AG09309 (cell line): ENCODE measurements at regions not wholly inside any gene's neighbourhood (a gene's known extent, or its start where the extent isn't known, plus 50 kb on each side); places are given as distances from the start of the nearest gene placed in this dataset.

Experiments used
- DNase-seq: peaks from one replicate; pipeline ENCODE4 v3.0.0-alpha.2; 2010; ENCODE audit warnings: low read depth
- H3K4me3 ChIP-seq: 2 replicates; pipeline ENCODE4 v1.5.1; 2011; ENCODE audit warnings: mild to moderate bottlenecking, low read depth, low read length, moderate library complexity; ENCODE audit not compliant: control insufficient read depth
- TF ChIP-seq, protein P1 (sequence below): IDR thresholded peaks from 2 replicates; pipeline ENCODE4 v1.5.1; 2011; ENCODE audit warnings: mild to moderate bottlenecking, low read depth, low read length, inconsistent platforms; ENCODE audit not compliant: insufficient read depth, control insufficient read depth; ENCODE audit errors: missing control alignments

GRCh38 chr2:31707992-31708391 lies 127.3 kb upstream of the SRD5A2 start:
- H3K4me3 ChIP-seq = no peak overlapping the region
- DNase-seq = no peak
- TF ChIP-seq, protein P1, sequence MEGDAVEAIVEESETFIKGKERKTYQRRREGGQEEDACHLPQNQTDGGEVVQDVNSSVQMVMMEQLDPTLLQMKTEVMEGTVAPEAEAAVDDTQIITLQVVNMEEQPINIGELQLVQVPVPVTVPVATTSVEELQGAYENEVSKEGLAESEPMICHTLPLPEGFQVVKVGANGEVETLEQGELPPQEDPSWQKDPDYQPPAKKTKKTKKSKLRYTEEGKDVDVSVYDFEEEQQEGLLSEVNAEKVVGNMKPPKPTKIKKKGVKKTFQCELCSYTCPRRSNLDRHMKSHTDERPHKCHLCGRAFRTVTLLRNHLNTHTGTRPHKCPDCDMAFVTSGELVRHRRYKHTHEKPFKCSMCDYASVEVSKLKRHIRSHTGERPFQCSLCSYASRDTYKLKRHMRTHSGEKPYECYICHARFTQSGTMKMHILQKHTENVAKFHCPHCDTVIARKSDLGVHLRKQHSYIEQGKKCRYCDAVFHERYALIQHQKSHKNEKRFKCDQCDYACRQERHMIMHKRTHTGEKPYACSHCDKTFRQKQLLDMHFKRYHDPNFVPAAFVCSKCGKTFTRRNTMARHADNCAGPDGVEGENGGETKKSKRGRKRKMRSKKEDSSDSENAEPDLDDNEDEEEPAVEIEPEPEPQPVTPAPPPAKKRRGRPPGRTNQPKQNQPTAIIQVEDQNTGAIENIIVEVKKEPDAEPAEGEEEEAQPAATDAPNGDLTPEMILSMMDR = no peak

DNA sequence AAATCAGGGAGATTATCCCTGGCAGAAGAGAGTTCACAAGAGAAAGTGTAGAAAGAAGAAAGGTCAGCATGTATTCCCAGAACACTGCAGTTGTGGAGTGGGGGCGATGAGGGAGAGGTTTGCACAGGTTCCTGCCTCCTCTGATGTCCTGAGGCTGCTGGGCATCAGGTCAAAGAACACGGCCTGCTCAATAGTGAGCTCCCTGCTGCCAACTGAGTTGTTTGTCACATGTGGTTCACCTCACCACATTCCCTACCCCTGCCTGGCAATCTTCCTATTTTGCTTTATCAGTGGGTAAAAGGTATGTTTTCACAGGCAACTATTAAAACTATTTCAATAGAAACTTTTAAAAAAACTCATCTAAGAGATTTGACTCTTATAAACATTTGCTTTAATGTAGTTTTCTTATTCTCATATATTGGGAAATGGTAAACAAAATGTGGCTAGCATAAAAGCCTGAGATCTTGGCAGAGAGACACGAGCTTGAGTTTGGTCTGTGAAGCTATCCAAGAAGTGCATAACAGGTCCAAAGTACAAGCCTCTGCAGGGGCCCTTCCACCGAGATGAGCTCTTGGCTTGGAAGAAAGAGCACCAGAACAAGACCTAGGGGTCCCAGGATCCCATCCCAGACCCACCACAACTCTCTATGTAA lies 123.9 kb upstream of the SRD5A2 start:
- TF ChIP-seq, protein P1 = no peak
- no peak for DNase-seq
- no peak overlapping the region for H3K4me3 ChIP-seq

- TF ChIP-seq, protein P1 = no peak
- no peak for DNase-seq
- no peak overlapping the region for H3K4me3 ChIP-seq
Measured at GRCh38 chr2:31703253-31703652, 122.5 kb upstream of the SRD5A2 start.

DNA sequence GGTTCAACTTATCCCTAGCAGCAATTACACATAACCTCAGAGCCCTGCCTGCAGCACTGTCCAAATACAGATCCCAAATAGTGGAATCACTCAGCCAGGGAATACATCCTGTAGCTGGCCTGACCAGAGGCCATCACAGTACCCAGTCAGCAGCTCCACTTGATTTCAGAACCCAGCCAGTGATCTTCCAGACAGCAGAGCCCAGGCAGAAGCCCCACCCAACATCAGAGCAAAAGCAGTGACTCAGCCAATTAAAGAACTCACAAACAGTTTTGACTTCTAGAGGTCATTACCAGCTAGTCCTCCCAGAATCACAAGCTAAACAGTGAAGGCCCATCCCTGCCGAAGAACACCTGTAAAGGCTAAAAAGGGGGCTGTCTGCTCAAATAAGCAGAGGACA lies 118.0 kb upstream of the SRD5A2 start:
- no peak overlapping the region for H3K4me3 ChIP-seq
- TF ChIP-seq, protein P1 = no peak
- DNase-seq = no peak

- TF ChIP-seq, protein P1 = no peak
- no peak for DNase-seq
- no peak overlapping the region for H3K4me3 ChIP-seq
Measured at GRCh38 chr2:31696068-31696467, 115.3 kb upstream of the SRD5A2 start.

- H3K4me3 ChIP-seq = no peak overlapping the region
- TF ChIP-seq, protein P1 = no peak
- no peak for DNase-seq
Measured at GRCh38 chr2:31694444-31694843, 113.7 kb upstream of the SRD5A2 start.
